HEK293 (cell line): ENCODE measurements at regions not wholly inside any gene's neighbourhood (a gene's known extent, or its start where the extent isn't known, plus 50 kb on each side); places are given as distances from the start of the nearest gene placed in this dataset.

Source experiments
- CTCF ChIP-seq: fragments of 450-650 bp; formaldehyde crosslinking; IDR thresholded peaks from 2 replicates; pipeline ENCODE4 v1.5.1; 2016; ENCODE audit warnings: missing biosample characterization, missing genetic modification characterization
- GLI4 ChIP-seq: fragments of 450-650 bp; formaldehyde crosslinking; IDR thresholded peaks from 2 replicates; pipeline ENCODE4 v1.5.1; 2016; ENCODE audit warnings: missing biosample characterization, missing genetic modification characterization
- HOXA7 ChIP-seq: sonication (generic); formaldehyde crosslinking; IDR thresholded peaks from 2 replicates; pipeline ENCODE4 v1.8.1; 2022; ENCODE audit warnings: missing genetic modification reagents, borderline replicate concordance
- HOXD13 ChIP-seq: sonication (generic); formaldehyde crosslinking; IDR thresholded peaks from 2 replicates; pipeline ENCODE4 v1.8.0; 2022; ENCODE audit warnings: missing genetic modification reagents, borderline replicate concordance
- OSR2 ChIP-seq: fragments of 450-650 bp; formaldehyde crosslinking; IDR thresholded peaks from 2 replicates; pipeline ENCODE4 v1.5.1; 2016; ENCODE audit warnings: missing biosample characterization, missing genetic modification characterization
- SETDB1 ChIP-seq: IDR thresholded peaks from one replicate; pipeline ENCODE4 v1.6.1; 2017; ENCODE audit warnings: mild to moderate bottlenecking, low read length, moderate library complexity, mixed read lengths; ENCODE audit not compliant: insufficient read length
- ZBTB10 ChIP-seq: fragments of 450-650 bp; formaldehyde crosslinking; IDR thresholded peaks from 2 replicates; pipeline ENCODE4 v1.5.1; 2016; ENCODE audit warnings: missing biosample characterization, missing genetic modification characterization
- ZBTB21 ChIP-seq: fragments of 450-650 bp; formaldehyde crosslinking; IDR thresholded peaks from 2 replicates; pipeline ENCODE4 v1.5.1; 2017; ENCODE audit warnings: missing biosample characterization, missing genetic modification characterization
- ZNF223 ChIP-seq: fragments of 450-650 bp; formaldehyde crosslinking; IDR thresholded peaks from 2 replicates; pipeline ENCODE4 v1.5.1; 2016; ENCODE audit warnings: missing biosample characterization, missing genetic modification characterization
- ZNF274 ChIP-seq, 2 experiments: fragments of 200-500 bp in 1 of 2; fragments of 450-650 bp in 1 of 2; sonication (Bioruptor generic) in 1 of 2; formaldehyde crosslinking in 1 of 2; IDR thresholded peaks; 2 replicates each; pipeline versions ENCODE4 v1.5.1 to v1.6.1; 2014 to 2016; ENCODE audit warnings: borderline replicate concordance in 1 of 2, inconsistent platforms in 1 of 2, low read length in 1 of 2, missing biosample characterization in 1 of 2, missing genetic modification characterization in 1 of 2
- ZNF585B ChIP-seq: fragments of 450-650 bp; formaldehyde crosslinking; IDR thresholded peaks from 2 replicates; pipeline ENCODE4 v1.5.1; 2016; ENCODE audit warnings: missing biosample characterization, missing genetic modification characterization
- ZNF658 ChIP-seq: fragments of 450-650 bp; formaldehyde crosslinking; IDR thresholded peaks from 2 replicates; pipeline ENCODE4; 2016; ENCODE audit warnings: missing biosample characterization, missing genetic modification characterization
- ZSCAN16 ChIP-seq: fragments of 450-650 bp; formaldehyde crosslinking; IDR thresholded peaks from 2 replicates; pipeline ENCODE4 v1.5.1; 2016; ENCODE audit warnings: missing biosample characterization, missing genetic modification characterization

GRCh38 chr3:107297597-107297996 lies 79.6 kb upstream of the CCDC54 start:
- no peak for TF ChIP-seq ZNF223 (tag by site-specific recombination)
- no peak for TF ChIP-seq ZBTB21 (tag by site-specific recombination)
- TF ChIP-seq HOXD13 (CRISPR knock-in tag) = no peak
- TF ChIP-seq SETDB1 = no peak
- no peak for TF ChIP-seq GLI4 (tag by site-specific recombination)
- TF ChIP-seq ZNF274 (IDR thresholded peaks at IDR 0.05; ENCODE audit: low read length) = no peak
- no peak for TF ChIP-seq ZNF274 (tag by site-specific recombination; IDR thresholded peaks at IDR 0.05; ENCODE audit: borderline replicate concordance)
- no peak for TF ChIP-seq CTCF (tag by site-specific recombination)
- no peak for TF ChIP-seq ZSCAN16 (tag by site-specific recombination)
- TF ChIP-seq ZNF658 (tag by site-specific recombination) = no peak
- no peak for TF ChIP-seq ZNF585B (tag by site-specific recombination)
- TF ChIP-seq HOXA7 (CRISPR knock-in tag) = no peak
- TF ChIP-seq OSR2 = no peak
- no peak for TF ChIP-seq ZBTB10
